ENCODE measurements at regions not wholly inside any gene's neighbourhood (a gene's known extent, or its start where the extent isn't known, plus 50 kb on each side); places are given as distances from the start of the nearest gene placed in this dataset.
"Not testable (repeated sequence)": the region's sequence is repeated elsewhere in the genome, so short reads cannot be mapped to it uniquely, and the experiment has no call there.

DNA sequence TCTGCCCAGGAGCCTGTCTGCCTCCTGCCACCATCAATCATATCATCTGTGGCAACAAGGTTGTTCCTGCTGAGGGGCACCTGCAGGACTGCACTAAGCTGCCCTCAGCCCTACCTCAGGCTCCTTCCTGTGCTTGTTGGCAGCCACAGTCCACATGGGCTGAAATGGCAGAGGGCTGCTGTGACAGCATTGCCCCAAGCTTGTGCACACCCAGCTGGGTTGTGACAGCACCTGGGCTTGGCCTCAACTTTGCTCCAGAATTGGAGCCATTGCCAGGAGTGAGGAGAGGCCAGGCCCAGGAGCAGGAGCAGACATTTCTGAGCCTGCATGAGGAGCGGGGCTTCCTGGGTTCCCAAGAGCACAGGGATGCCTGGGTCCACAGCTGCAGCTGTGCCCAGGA is 340.9 kb upstream of the CHRM2 start:
- no peak for DNase-seq

DNA sequence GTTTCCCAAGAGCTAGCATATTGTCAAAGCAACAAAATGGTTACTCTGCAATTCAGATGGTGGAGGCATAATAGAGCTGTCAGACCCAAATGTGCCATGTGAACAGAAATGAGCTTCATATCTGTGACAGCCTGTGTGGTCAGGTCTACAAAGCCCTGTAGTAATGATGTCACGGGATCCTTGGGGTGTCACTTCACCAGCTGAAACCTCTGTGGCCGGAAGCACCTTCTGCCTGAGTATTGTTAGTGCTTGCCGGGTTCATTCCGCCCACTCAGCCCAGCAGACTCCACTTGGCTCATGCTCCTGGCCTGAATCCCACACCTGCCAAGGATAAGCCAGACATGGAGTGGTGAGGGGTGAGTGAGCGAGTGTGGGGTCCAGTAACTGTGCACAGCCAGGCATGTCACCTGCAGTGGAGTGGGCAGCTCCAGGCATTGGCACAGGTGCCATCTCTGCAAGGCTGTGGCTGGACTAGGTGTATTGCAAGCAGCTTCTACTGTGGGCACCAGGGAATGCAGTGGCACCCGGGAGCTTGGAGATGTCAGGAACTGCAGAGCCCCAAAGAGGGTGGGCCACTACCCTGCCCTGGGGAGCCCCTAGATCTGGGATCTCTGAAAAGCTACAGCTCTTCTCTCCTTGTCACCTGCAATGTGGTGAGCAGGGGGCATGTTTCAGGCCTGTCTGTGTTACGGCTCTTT is 341.9 kb upstream of the CHRM2 start:
- no peak for DNase-seq

DNA sequence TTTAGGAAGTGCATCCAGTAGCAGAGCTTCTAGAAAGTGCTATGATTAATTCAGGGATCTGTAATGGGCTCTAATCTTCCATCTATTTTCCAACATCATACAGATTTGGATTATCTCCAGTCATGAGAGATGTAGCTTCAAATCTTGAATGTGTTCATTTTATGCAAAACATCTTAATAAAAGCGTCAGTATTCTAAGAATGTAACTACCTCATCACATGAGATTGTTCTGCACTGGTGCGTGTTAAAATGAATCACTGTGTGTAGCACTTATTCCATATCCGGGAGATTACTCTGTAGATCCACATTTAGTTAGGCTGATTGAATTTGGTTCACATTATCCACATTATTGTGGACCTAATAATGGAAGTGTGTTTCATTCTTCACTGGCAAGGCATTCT is 344.9 kb upstream of the CHRM2 start:
- DNase-seq, result no peak

DNA sequence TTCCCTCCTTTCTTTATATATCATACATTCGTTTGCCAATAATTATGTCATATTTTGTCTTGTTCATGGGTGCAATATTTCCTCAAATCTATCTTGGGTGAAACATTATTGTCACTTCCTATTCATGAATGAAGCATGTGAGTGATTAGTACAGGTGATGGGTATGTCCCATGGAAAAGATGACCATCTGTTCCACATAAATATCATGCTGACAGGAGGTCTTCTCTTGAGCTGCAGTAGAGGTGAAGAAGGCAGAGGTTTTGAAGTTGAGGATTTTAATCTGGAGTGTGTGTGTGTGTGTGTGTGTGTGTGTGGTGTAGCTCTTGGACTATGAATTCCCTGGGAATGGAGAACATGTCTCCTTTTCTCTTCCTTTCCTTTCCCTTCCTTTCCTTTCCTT is 350.5 kb upstream of the CHRM2 start:
- no peak for DNase-seq

DNA sequence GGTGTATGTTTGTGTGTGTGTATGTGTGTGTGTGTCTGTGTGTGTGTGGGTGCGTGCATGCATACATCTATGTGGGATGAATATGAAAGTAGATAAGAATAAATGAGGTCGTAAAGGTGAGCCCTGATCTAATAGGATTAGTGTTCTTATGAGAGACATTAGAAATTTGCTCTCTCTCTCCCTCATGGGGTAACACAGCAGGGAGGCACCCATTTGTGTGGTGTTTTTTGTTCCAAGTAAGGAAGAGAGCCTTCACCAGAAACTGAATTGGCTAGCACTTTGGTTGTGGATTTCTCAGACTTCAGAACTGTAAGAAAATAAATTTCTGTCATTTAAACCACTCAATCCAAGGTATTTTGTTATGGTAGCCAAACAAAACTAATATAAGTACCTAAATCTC is 353.7 kb upstream of the CHRM2 start:
- DNase-seq, result no peak

DNA sequence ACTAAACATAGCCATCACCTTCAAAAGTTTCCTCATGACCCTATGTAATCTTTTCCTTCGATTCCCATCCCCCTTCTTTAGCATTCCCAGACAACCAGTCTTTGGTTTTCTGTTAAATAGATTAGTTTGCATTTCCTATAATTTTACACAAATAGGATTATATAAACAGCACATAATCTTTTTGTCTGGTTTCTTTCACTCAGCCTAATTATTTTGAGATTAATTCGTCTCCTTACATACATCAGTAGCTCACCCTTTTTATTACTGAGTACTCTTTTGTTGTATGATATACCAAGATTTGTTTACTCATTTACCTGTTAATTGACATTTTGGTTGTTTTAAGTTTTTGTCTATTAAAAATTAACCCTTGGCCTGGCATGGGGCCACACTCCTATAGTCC is 354.7 kb upstream of the CHRM2 start:
- DNase-seq, result no peak

DNA sequence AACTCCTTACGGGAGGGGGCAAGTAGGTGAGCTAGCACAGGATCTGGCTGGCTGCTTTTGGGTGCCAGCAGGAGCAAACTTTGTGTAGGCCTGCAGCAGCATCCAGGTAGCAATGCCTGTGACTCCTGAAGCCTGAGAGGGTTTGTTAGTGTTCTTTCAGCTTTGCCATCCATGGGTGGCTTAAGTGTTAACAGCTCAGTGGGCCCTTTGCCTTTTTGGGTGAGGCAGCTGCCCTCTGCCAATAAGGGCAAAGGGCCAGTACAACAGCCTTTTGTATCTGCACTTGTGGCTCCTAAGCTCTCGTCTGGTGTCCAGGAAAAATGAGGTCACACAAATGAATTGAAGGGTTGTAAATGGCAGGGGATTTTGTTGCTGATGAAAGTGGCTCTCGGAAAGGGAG is 359.0 kb upstream of the CHRM2 start:
- DNase-seq, result no peak

DNA sequence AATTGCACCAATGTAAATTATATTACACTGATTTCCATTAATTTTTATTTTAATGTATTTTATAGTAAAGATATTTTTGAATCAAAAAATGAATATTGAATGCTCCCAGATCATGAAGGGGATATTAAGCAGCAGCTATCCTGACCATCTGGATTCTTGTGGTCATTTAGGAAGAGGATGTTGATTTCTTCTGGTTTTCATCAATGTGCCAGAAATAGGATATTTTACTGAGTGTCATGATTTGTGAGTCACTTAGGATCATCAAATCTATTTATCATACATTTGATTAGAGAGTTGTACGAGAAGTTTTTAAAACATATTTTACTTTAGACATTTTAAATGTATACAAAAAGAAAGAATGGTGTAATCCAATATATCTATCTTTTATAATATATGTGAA is 366.3 kb upstream of the CHRM2 start:
- DNase-seq, result no peak

DNA sequence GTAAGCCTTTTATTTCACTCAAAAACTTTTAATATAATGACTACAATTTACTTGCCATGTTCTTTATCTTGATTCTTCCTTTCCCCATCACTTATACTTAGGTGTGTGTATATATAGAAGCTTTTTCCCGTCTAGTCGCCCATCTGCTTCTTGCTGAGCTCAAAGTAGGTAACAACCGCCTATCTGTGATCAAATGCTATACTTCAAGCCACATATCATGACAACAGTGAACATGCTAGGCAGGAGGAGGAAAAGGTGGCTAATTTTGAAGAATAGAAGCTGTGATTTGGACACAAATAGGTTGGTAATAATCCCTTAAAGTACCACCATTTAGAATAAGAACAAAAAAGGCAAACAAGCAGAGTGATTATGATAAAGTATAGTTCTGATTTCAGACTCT is 367.3 kb upstream of the CHRM2 start:
- DNase-seq, result no peak

DNA sequence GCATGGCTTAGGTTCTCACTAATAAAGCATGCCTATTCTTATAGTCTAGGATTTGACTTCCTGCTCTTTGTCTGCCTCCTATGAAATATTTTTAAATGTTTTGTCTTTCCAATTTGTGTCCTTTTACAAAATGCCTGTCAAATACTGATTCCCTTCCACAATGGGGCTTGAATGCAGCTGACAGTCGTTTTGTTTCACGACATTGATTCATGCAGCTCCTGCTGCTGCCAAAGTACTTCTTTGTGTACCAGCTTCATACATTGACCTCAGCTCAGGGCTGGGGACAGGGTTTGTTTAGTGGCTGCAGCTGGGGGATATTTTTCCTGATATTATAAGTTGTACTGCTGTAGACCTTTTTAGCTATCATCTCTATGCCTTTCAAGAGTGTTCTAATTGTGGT is 371.9 kb upstream of the CHRM2 start:
- DNase-seq, result no peak

DNA sequence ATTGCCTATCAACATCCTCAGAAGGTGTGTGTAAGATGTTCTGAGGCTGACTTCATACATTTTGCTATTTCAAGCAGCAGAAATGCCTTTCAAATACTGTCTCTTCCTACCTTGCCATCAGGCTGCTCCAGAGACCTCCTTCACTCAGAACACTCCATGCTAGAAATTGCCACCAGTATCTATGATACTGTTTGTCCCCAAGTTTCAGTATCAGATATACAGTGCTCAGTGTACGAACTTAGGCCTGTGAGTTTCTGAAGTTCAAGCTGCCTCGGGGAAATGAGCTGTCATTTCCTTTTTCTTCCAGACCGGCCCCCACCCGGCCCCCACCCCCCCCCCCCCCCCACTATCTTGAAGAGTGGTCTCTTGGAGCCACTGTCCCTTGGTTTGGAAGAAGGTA is 373.4 kb upstream of the CHRM2 start:
- no peak for DNase-seq

DNA sequence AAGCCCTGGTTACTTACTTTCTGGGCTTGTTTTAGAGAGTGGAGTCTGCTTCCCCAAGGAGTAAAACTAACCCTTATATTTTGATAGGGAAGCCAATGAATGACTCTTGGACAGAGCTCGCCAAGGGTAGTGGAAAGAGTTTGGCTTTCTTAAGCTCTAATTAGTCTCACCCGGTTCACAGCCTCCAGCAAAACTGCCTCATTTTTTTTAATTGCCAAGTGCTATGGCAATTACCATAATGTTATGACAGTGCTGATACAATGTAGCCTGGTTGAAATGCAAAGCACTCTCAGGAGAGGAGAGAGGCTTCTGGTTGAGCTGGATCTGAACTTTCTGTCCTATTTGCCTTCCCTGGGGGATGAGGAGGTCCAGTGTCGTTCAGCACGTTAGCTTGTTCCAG is 376.1 kb upstream of the CHRM2 start:
- DNase-seq, result no peak

DNA sequence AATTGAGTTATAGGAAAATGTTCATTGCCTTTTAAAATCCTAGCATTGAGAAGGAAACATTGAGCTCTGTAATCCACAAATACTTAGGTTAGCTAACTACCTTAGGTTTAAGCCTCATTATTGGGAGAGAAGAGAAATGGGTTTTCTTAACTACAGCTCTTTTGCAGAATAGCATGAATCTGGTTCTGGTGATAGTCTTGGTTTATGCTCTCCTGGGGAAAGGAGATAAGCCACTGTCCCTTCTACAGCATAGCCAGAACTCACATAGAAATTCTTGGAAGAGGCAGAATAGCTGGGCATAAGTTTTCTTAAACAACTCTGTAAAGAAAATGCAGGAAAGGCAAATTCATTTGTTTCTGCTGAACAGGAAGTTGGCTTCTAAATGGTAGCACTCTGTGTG is 378.6 kb upstream of the CHRM2 start:
- DNase-seq, result no peak

DNA sequence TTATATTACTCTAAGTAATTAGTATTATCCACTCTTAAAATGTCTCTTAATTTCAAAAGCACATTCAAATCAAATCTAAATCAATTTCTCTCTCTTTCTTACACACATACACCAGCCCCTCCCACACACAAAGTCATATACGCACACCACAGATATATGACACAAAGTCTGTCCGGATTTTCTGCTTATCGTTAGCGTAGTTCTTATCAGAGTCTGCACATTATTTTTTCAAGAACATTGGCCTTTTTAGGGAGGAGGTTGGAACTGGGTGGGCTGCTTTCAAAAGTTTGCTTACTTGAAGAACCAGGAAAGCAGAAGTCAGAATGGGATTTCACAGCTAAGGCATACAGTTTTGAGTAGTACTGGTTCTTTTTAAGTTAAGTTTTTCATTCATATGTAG is 387.6 kb upstream of the CHRM2 start:
- DNase-seq, result no peak

DNA sequence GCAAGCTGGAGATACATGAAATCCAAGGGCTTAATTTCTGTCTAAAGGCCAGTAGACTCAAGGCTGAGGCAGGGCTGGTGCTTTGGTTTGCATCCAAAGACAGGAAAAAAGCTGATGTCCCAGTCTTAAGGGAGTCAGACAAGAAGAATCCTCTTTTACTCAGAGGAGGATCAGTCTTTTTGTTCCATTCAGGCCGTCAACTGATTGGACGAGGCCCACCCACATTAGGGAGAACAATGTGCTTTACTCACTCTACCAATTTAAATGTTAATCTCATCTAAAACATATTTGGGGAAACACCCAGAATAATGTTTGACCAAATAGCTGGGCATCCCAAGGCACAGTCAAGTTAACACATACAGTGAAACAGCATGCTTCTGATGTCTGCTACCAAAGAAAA is 388.5 kb upstream of the CHRM2 start:
- no peak for DNase-seq

DNA sequence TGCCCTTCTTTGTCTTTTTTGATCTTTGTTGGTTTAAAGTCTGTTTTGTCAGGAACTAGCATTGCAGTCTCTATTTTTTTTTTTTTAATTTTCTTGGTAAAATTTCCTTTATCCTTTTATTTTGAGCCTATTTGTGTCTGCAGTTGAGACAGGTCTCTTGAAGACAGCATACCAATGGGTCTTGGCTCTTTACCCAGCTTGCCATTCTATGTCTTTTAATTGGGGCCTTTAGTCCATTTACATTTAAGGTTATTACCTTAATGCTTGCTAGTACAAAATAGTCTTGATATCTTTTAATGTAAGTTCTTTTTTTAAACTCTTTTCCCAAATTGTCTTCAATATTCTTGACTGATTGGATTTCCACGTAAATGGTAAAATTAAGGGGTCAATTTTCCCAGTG is 398.3 kb upstream of the CHRM2 start:
- DNase-seq, result no peak

DNA sequence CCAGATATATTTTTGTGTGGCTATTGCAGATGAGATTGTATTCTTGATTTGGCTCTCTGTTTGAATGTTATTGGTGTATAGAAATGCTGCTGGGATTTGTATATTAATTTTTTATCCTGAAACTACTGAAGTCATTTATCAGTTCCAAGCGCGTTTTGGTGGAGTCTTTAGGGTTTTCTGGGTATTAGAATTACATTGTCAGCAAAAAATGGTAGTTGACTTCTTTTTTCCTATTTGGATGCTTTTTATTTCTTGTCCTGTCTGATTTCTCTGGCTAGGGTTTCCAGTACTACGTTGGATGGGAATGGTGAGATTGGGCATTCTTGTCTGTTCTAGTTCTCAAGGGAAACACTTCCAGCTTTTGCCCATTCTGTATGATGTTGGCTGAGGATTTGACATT is 415.5 kb upstream of the CHRM2 start:
- DNase-seq, result no peak

DNA sequence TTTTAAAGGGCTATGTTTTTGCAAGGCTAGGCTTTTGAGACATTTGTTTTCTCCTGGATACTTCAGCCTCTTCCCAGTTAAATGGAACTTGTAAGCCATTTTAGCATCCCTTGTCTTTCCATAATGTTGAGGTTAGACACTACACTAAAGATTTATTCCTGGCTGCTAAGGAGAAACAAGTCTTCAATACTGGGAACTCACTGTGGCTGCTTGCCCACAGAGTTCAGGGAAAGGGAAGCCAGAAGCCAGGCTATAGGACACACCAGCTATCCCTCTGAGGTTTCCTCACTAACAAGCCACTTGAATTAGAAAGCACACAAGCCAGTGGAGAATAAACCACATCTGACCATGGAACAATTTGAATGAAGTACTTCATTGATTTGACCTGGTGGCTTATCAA is 421.7 kb upstream of the CHRM2 start:
- no peak for DNase-seq

DNA sequence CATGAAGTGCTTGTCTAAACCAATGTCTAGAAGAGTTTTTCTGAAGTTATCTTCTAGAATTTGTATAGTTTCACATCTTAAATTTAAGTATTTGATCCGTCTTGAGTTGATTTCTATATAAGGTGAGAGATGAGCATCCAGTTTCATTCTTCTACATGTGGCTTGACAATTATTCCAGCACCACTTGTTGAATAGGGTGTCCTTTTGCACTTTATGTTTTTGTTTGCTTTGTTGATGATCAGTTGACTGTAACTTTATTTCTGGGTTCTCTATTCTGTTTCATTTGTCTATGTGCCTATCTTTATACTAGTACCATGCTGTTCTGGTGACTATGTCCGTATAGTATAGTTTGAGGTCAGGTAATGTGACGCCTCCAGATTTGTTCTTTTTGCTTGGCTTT is 426.6 kb upstream of the CHRM2 start:
- no peak for DNase-seq

DNA sequence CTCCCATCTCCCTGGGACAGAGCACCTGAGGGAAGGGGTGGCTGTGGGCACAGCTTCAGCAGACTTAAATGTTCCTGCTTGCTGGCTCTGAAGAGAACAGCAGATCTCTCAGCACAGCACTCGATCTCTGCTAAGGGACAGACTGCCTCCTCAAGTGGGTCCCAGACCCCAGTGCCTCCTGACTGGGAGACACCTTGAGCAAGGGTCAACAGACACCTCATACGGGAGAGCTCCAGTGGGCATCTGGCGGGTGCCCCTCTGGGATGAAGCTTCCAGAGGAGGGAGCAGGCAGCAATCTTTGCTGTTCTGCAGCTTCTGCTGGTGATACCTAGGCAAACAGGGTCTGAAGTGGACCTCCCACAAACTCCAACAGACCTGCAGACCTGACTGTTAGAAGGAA is 436.7 kb upstream of the CHRM2 start:
- not testable (repeated sequence) for DNase-seq

DNA sequence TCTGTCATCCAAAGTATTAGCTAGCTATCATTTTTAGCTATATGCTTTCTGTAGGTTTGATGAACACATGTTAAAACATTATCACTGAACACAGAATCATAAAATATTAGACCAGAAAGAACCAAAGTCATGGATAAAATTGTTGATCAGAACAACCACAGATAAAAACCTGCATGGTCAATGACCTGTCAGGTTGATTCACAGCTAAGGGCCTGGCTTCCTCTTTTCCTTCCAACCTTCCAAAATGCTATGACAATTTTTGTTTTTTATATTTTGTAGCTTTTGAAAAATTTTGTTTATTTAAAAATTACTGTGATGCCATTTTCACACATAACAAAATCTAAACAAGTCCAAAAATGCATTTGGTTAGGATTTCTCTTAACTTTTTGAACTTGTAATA is 444.4 kb upstream of the CHRM2 start:
- no peak for DNase-seq

DNA sequence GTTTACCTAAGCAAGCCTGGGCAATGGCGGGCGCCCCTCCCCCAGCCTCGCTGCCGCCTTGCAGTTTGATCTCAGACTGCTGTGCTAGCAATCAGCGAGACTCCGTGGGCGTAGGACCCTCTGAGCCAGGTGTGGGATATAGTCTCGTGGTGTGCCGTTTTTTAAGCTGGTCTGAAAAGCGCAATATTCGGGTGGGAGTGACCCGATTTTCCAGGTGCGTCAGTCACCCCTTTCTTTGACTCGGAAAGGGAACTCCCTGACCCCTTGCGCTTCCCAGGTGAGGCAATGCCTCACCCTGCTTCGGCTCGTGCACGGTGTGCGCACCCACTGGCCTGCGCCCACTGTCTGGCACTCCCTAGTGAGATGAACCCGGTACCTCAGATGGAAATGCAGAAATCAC is 442.6 kb upstream of the MTPN start:
- DNase-seq, result not testable (repeated sequence)

DNA sequence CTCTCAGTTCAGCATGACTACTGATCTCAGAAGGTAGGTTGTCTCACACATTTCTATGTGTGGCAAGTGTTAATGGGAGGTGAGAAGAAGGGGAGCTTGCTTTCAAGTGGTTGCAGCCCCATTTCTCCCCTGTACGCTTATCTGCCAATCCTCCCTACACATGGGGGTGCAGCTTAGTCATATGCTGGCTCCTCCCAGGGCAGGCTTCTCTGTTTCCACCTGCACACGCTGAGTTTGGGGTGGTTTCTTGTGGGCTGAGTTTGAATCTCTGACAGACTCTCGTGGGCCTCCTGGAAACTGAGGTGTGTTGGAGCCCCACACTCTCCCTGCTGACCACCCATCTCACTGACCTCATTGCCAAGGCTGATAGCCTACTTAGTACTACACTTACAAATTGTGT is 435.8 kb upstream of the MTPN start:
- DNase-seq, result no peak

DNA sequence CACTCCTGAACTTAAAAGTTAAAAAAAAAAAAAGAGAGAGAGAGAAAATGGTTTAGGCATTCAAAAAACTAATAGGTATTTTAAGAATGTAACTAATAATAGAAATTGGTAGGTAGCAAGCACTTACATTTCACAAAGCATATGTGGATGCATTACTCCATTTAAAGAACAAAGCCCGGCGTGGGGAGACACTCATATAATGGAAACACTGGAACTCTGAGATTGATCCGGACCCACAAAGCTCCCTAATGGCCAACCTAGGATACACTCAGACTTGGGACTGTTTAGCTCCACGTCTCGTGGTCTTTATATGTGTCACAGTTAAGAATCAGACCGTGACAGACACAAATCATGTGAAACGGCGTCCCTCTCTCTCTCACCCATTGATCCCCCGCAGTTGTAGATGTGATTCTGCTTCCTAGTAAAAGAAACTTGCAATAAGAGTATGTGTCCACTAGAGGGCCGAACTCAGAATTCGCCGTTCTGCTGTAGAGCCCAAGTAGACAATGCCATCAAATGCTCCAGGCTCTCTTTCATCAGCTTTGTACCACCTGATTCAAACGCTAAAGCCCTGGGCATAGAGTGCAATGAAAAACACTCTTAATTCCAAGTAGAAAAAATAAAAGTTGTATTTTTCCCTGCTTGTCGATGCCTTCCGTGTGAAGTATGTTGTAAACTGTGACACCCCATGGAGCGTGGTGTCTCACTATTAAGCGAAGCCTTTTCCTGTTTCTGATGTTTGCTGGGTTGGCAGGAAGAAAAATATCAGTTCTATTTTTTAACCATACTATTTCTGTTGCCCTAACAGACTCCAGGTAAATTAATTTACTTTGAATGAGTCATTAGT is 429.0 kb upstream of the MTPN start:
- DNase-seq, result peak; percentile 62

DNA sequence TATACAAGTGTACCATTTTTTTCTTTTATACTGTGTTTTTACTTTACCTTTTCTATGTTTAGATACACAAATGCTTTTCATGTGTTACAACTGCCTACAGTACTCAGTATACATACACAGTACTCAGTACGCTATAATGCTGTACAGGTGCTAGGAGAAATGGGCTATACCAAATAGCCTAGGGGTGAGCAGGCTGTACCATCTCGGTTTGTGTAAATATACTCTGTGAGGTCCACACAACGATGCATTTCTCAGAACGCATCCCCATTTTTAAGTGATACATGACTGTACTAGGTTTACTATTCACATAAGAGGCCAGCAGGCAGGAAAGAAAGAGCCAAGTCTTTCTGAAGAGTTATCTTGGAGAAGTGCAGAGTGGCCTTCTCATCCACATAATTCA is 426.4 kb upstream of the MTPN start:
- DNase-seq, result no peak
